Nephron (organoid): ENCODE measurements at regions not wholly inside any gene's neighbourhood (a gene's known extent, or its start where the extent isn't known, plus 50 kb on each side); places are given as distances from the start of the nearest gene placed in this dataset.

Experiments
- H3K27ac Mint-ChIP-seq, 3 experiments: 2 replicates each; pipeline ENCODE4 v1.8.0; 2020; ENCODE audit warnings: mixed read lengths in 3 of 3, mild to moderate bottlenecking in 2 of 3, moderate library complexity in 1 of 3
- H3K27me3 Mint-ChIP-seq: 2 replicates; pipeline ENCODE4 v1.8.0; 2021; ENCODE audit warnings: low read depth, mild to moderate bottlenecking, moderate library complexity, mixed read lengths
- H3K36me3 Mint-ChIP-seq: 2 replicates; pipeline ENCODE4 v1.8.0; 2020; ENCODE audit warnings: low read depth, mixed read lengths
- H3K4me1 Mint-ChIP-seq: 2 replicates; pipeline ENCODE4 v1.8.0; 2020; ENCODE audit warnings: mixed read lengths
- H3K4me3 Mint-ChIP-seq, 3 experiments: 2 replicates each; pipeline ENCODE4 v1.8.0; 2020; ENCODE audit warnings: mild to moderate bottlenecking in 3 of 3, mixed read lengths in 3 of 3, moderate library complexity in 2 of 3
- H3K9me3 Mint-ChIP-seq: 2 replicates; pipeline ENCODE4 v1.8.0; 2020; ENCODE audit warnings: mixed read lengths
- CTCF ChIP-seq, 3 experiments: fragments of 200-600 bp; sonication (generic); IDR thresholded peaks; one replicate each; pipeline ENCODE4 v1.5.0; 2021; ENCODE audit warnings: antibody characterized with exemption in 3 of 3; ENCODE audit not compliant: unreplicated experiment in 3 of 3

GRCh38 chr14:104425763-104426646, 153.6 kb upstream of the C14orf180 start:
- no peak for TF ChIP-seq CTCF (IDR thresholded peaks at IDR 0.05; ENCODE audit: unreplicated experiment in 3 of 3)
- H3K4me3 Mint-ChIP-seq = peak overlapping the region in 2 of 3 experiments; percentile 54 to 72
- H3K9me3 Mint-ChIP-seq = no peaks in the 10 kb centered on the region
- peaks cover 54% of the 10 kb centered on the region for H3K27me3 Mint-ChIP-seq
- H3K27ac Mint-ChIP-seq = peak overlapping the region in 1 of 3 experiments; percentile 37
- H3K4me1 Mint-ChIP-seq = peaks cover 29% of the 10 kb centered on the region
- peaks cover 4% of the 10 kb centered on the region for H3K36me3 Mint-ChIP-seq

GRCh38 chr14:104427131-104427851, 152.3 kb upstream of the C14orf180 start:
- no peak for TF ChIP-seq CTCF (IDR thresholded peaks at IDR 0.05; ENCODE audit: unreplicated experiment in 3 of 3)
- H3K27me3 Mint-ChIP-seq = peaks cover 50% of the 10 kb centered on the region
- H3K36me3 Mint-ChIP-seq = peaks cover 4% of the 10 kb centered on the region
- H3K27ac Mint-ChIP-seq = no peak overlapping the region
- no peak overlapping the region for H3K4me3 Mint-ChIP-seq
- H3K9me3 Mint-ChIP-seq = no peaks in the 10 kb centered on the region
- peaks cover 23% of the 10 kb centered on the region for H3K4me1 Mint-ChIP-seq

- Mint-ChIP-seq H3K27me3 (peaks cover 49% of the 10 kb centered on the region), H3K27ac (no peak overlapping the region), H3K9me3 (no peaks in the 10 kb centered on the region), H3K4me1 (peaks cover 18% of the 10 kb centered on the region), H3K4me3 (no peak overlapping the region), H3K36me3 (peaks cover 4% of the 10 kb centered on the region)
- no peak for TF ChIP-seq CTCF (IDR thresholded peaks at IDR 0.05; ENCODE audit: unreplicated experiment in 3 of 3)
Measured at GRCh38 chr14:104428333-104428851, 151.2 kb upstream of the C14orf180 start.

- Mint-ChIP-seq H3K27me3 (peaks cover 49% of the 10 kb centered on the region), H3K4me3 (no peak overlapping the region), H3K9me3 (no peaks in the 10 kb centered on the region), H3K36me3 (peaks cover 4% of the 10 kb centered on the region), H3K4me1 (peaks cover 18% of the 10 kb centered on the region), H3K27ac (no peak overlapping the region)
- TF ChIP-seq CTCF (IDR thresholded peaks at IDR 0.05; ENCODE audit: unreplicated experiment in 3 of 3) = no peak
Measured at GRCh38 chr14:104428860-104429259, 150.7 kb upstream of the C14orf180 start.

GRCh38 chr14:104429291-104429861, 150.2 kb upstream of the C14orf180 start:
- H3K36me3 Mint-ChIP-seq = peaks cover 4% of the 10 kb centered on the region
- no peak for TF ChIP-seq CTCF (IDR thresholded peaks at IDR 0.05; ENCODE audit: unreplicated experiment in 3 of 3)

More at GRCh38 chr14:104429291-104429861, 150.2 kb upstream of the C14orf180 start:
- Mint-ChIP-seq H3K27me3 (peaks cover 45% of the 10 kb centered on the region), H3K4me3 (no peak overlapping the region), H3K9me3 (no peaks in the 10 kb centered on the region), H3K27ac (no peak overlapping the region), H3K4me1 (peaks cover 14% of the 10 kb centered on the region)
